DND-41 (cell line): ENCODE measurements at regions not wholly inside any gene's neighbourhood (a gene's known extent, or its start where the extent isn't known, plus 50 kb on each side); places are given as distances from the start of the nearest gene placed in this dataset.

ENCODE experiments used
- EZH2 ChIP-seq: IDR thresholded peaks from 3 replicates; pipeline ENCODE4 v1.6.1; 2012; ENCODE audit warnings: borderline replicate concordance, low read depth, mild to moderate bottlenecking, moderate library complexity, low read length, inconsistent platforms; ENCODE audit not compliant: severe bottlenecking
- TF ChIP-seq, protein P1 (sequence below): IDR thresholded peaks from 2 replicates; pipeline ENCODE4 v1.5.1; 2012; ENCODE audit warnings: borderline replicate concordance, low read length, moderate library complexity, mild to moderate bottlenecking; ENCODE audit not compliant: poor library complexity, severe bottlenecking; ENCODE audit errors: extremely low read depth

DNA sequence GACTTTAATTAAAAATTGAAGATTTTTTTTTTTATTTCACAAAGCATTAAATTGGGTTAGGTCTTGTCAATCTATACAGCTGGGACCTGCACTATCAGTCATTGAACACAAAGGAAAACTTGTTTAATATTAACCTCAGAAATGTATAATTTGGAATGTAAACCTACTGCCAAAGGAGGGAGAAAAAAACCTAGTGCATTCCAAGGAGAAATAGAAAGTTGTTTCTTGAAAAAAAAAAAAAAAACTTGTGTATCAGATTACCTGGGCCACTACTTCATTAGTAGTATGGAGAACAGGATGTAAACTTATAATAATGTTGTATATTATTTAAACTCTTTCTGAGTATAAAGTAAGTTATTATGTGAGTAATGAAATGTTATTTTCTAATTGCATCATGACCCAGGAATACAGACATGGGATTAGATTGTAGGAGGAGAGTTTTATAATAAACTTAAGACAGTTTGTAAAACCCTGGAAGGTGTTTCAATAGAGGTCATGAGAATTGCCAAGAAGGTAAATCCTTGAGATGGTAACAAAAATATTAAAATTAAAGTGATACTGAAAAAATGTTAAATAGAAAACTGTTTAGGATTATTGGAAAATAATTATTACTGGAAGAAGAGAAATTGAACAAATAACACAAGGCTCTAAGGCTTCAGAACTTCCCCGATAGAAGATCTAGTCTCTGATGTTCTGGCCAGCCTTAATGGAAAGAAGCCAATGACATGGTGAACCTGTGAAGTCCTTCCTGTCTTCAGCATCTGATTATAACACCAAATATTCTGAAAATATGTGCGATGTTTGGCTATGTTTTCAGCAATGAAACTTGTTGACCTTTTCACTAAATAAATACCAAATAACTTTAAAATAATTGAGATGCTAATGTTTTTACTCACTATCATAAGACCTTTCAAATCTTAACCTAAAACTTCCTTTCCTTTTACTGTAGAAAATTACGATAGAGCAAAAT lies 412.8 kb upstream of the LYPLAL1 start:
- TF ChIP-seq, protein P1, sequence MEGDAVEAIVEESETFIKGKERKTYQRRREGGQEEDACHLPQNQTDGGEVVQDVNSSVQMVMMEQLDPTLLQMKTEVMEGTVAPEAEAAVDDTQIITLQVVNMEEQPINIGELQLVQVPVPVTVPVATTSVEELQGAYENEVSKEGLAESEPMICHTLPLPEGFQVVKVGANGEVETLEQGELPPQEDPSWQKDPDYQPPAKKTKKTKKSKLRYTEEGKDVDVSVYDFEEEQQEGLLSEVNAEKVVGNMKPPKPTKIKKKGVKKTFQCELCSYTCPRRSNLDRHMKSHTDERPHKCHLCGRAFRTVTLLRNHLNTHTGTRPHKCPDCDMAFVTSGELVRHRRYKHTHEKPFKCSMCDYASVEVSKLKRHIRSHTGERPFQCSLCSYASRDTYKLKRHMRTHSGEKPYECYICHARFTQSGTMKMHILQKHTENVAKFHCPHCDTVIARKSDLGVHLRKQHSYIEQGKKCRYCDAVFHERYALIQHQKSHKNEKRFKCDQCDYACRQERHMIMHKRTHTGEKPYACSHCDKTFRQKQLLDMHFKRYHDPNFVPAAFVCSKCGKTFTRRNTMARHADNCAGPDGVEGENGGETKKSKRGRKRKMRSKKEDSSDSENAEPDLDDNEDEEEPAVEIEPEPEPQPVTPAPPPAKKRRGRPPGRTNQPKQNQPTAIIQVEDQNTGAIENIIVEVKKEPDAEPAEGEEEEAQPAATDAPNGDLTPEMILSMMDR: no peak
- TF ChIP-seq EZH2: no peak
